Vagina (tissue), 2 donors: ENCODE measurements at regions not wholly inside any gene's neighbourhood (a gene's known extent, or its start where the extent isn't known, plus 50 kb on each side); places are given as distances from the start of the nearest gene placed in this dataset.

ENCODE experiments used
- CTCF ChIP-seq, 3 experiments: fragments of 450-650 bp in 2 of 3; fragments of 200-600 bp in 1 of 3; sonication (generic) in 1 of 3; IDR thresholded peaks; one replicate each; pipeline ENCODE4 v1.5.1; 2017 to 2019; ENCODE audit warnings: antibody characterized with exemption in 3 of 3, mild to moderate bottlenecking in 2 of 3, moderate library complexity in 2 of 3
- POLR2A ChIP-seq, 2 donors: fragments of 450-650 bp; IDR thresholded peaks; one replicate each; pipeline ENCODE4 v1.6.1; 2017; ENCODE audit warnings: antibody characterized with exemption in 2 of 2, mild to moderate bottlenecking in 2 of 2, moderate library complexity in 2 of 2
- POLR2AphosphoS5 ChIP-seq, 2 donors: sonication (generic); formaldehyde crosslinking; IDR thresholded peaks; one replicate each; pipeline ENCODE4 v1.9.0; 2017; ENCODE audit warnings: antibody characterized with exemption in 2 of 2, mild to moderate bottlenecking in 2 of 2, low read depth in 1 of 2; ENCODE audit not compliant: insufficient read depth in 1 of 2

GRCh38 chr1:229004066-229004833, 266.7 kb upstream of the RAB4A start:
- TF ChIP-seq CTCF (IDR thresholded peaks at IDR 0.05): no peak
- TF ChIP-seq POLR2AphosphoS5 (IDR thresholded peaks at IDR 0.05; ENCODE audit: insufficient read depth in 1 of 2, low read depth in 1 of 2): no peak
- no peak for TF ChIP-seq POLR2A (IDR thresholded peaks at IDR 0.05)
